Body of pancreas (tissue), 4 donors: ENCODE measurements at regions not wholly inside any gene's neighbourhood (a gene's known extent, or its start where the extent isn't known, plus 50 kb on each side); places are given as distances from the start of the nearest gene placed in this dataset.

ENCODE experiments used
- POLR2A ChIP-seq, 3 donors: fragments of 450-650 bp; IDR thresholded peaks; one replicate each; pipeline ENCODE4 v1.6.1; 2016; ENCODE audit warnings: antibody characterized with exemption in 3 of 3, mild to moderate bottlenecking in 2 of 3
- TF ChIP-seq, protein P1 (sequence below), 7 experiments: fragments of 450-650 bp in 4 of 7; fragments of 200-600 bp in 3 of 7; sonication (generic) in 3 of 7; IDR thresholded peaks; one replicate each; pipeline ENCODE4 v1.5.1; 2016 to 2019; ENCODE audit warnings: antibody characterized with exemption in 7 of 7

DNA sequence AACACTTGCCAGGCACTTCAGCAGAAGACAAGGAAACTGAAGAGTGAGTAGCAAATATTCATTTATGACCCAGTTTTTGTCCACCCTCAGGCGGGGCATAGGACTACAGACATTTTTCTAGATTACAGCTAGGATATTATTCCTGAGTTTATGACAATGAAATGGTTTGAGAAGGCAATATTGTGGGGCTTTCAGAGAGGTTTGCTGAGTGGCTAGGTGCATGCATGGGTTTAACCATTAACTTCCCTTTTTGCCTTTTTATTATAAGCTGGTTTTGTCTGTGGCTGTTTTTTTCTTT is 104.0 kb upstream of the BCAT1 start:
- TF ChIP-seq, protein P1, sequence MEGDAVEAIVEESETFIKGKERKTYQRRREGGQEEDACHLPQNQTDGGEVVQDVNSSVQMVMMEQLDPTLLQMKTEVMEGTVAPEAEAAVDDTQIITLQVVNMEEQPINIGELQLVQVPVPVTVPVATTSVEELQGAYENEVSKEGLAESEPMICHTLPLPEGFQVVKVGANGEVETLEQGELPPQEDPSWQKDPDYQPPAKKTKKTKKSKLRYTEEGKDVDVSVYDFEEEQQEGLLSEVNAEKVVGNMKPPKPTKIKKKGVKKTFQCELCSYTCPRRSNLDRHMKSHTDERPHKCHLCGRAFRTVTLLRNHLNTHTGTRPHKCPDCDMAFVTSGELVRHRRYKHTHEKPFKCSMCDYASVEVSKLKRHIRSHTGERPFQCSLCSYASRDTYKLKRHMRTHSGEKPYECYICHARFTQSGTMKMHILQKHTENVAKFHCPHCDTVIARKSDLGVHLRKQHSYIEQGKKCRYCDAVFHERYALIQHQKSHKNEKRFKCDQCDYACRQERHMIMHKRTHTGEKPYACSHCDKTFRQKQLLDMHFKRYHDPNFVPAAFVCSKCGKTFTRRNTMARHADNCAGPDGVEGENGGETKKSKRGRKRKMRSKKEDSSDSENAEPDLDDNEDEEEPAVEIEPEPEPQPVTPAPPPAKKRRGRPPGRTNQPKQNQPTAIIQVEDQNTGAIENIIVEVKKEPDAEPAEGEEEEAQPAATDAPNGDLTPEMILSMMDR (IDR thresholded peaks at IDR 0.05): peak in 2 of 7 experiments; percentile 8 to 32
- TF ChIP-seq POLR2A (IDR thresholded peaks at IDR 0.05): peak in 2 of 3 donors; percentile 7 to 19
